ENCODE measurements at regions not wholly inside any gene's neighbourhood (a gene's known extent, or its start where the extent isn't known, plus 50 kb on each side); places are given as distances from the start of the nearest gene placed in this dataset.

GRCh38 chr6:21332660-21333059, 260.9 kb upstream of the SOX4 start:
- H3K4me3 ChIP-seq: no peak overlapping the region
- no peak for TF ChIP-seq CTCF (IDR thresholded peaks at IDR 0.05)
- ATAC-seq (no peak), DNase-seq (no peak)
- no peaks in the 10 kb centered on the region for H3K4me1 ChIP-seq
- no peaks in the 10 kb centered on the region for H3K27me3 ChIP-seq
- no peak overlapping the region for H3K27ac ChIP-seq
- no peaks in the 10 kb centered on the region for H3K9me3 ChIP-seq
- intact Hi-C loops (cut with DNase I): no loop called here
- H3K36me3 ChIP-seq: no peaks in the 10 kb centered on the region

- H3K9me3 ChIP-seq: no peaks in the 10 kb centered on the region
- no peak for DNase-seq
- no peaks in the 10 kb centered on the region for H3K36me3 ChIP-seq
- H3K27ac ChIP-seq: no peak overlapping the region
- H3K4me1 ChIP-seq: no peaks in the 10 kb centered on the region
- H3K4me3 ChIP-seq: no peak overlapping the region
- TF ChIP-seq CTCF (IDR thresholded peaks at IDR 0.05): no peak
- no peak for ATAC-seq
- intact Hi-C loops (cut with DNase I): no loop called here
- H3K27me3 ChIP-seq: no peaks in the 10 kb centered on the region
Measured at GRCh38 chr6:21333715-21334114, 259.8 kb upstream of the SOX4 start.

GRCh38 chr6:21334651-21335050, 258.9 kb upstream of the SOX4 start:
- intact Hi-C loops (cut with DNase I): no loop called here
- no peak for ATAC-seq
- TF ChIP-seq CTCF (IDR thresholded peaks at IDR 0.05): no peak

GRCh38 chr6:21335591-21335990, 258.0 kb upstream of the SOX4 start:
- Histone ChIP-seq H3K27me3 (no peaks in the 10 kb centered on the region), H3K36me3 (no peaks in the 10 kb centered on the region), H3K4me1 (no peaks in the 10 kb centered on the region), H3K27ac (no peak overlapping the region), H3K9me3 (no peaks in the 10 kb centered on the region), H3K4me3 (no peak overlapping the region)
- TF ChIP-seq CTCF (IDR thresholded peaks at IDR 0.05): no peak
- no peak for DNase-seq
- no peak for ATAC-seq
- intact Hi-C loops (cut with DNase I): no loop called here

More at GRCh38 chr6:21334651-21335050, 258.9 kb upstream of the SOX4 start:
- DNase-seq: no peak
- Histone ChIP-seq H3K4me3 (no peak overlapping the region), H3K9me3 (no peaks in the 10 kb centered on the region), H3K4me1 (no peaks in the 10 kb centered on the region), H3K27me3 (no peaks in the 10 kb centered on the region), H3K36me3 (no peaks in the 10 kb centered on the region), H3K27ac (no peak overlapping the region)

GRCh38 chr6:21337263-21337662, 256.3 kb upstream of the SOX4 start:
- no peak overlapping the region for H3K27ac ChIP-seq
- no peak for TF ChIP-seq CTCF (IDR thresholded peaks at IDR 0.05)
- no peaks in the 10 kb centered on the region for H3K27me3 ChIP-seq
- intact Hi-C loops (cut with DNase I): no loop called here
- no peak overlapping the region for H3K4me3 ChIP-seq
- no peaks in the 10 kb centered on the region for H3K36me3 ChIP-seq
- H3K9me3 ChIP-seq: no peaks in the 10 kb centered on the region
- DNase-seq (no peak), ATAC-seq (no peak)
- no peaks in the 10 kb centered on the region for H3K4me1 ChIP-seq

Measured in left lung (tissue), 4 donors.